Fibroblast of the aortic adventitia (primary cell): ENCODE measurements at regions not wholly inside any gene's neighbourhood (a gene's known extent, or its start where the extent isn't known, plus 50 kb on each side); places are given as distances from the start of the nearest gene placed in this dataset.
A peak's percentile ranks its signal among the peaks of the same experiment; 100 is the strongest.
"Not testable (repeated sequence)": the region's sequence is repeated elsewhere in the genome, so short reads cannot be mapped to it uniquely, and the experiment has no call there.

ENCODE experiments used
- DNase-seq: peaks from one replicate; pipeline ENCODE4 v3.0.0-alpha.2; 2010; ENCODE audit warnings: low read depth
- H3K4me3 ChIP-seq: 2 replicates; pipeline ENCODE4 v1.5.1; 2011; ENCODE audit warnings: low read depth, mild to moderate bottlenecking, control low read depth, low read length, moderate library complexity
- CTCF ChIP-seq: IDR thresholded peaks from 2 replicates; pipeline ENCODE4 v1.5.1; 2011; ENCODE audit warnings: mild to moderate bottlenecking, low read length, control low read depth, inconsistent platforms; ENCODE audit not compliant: insufficient read depth

- no peak overlapping the region for H3K4me3 ChIP-seq
- DNase-seq = no peak
- no peak for TF ChIP-seq CTCF
These were observed 170.4 kb upstream of the ATP10A start for GRCh38 chr15:26033493-26033892.

- no peak for DNase-seq
- TF ChIP-seq CTCF = no peak
- H3K4me3 ChIP-seq = no peak overlapping the region
These were observed 169.2 kb upstream of the ATP10A start for GRCh38 chr15:26032162-26032846.

- H3K4me3 ChIP-seq, DNase-seq: not testable (repeated sequence)
These were observed 166.5 kb upstream of the ATP10A start for GRCh38 chr15:26029586-26029985.

GRCh38 chr15:26029146-26029545 is 166.0 kb upstream of the ATP10A start:
- no peak overlapping the region for H3K4me3 ChIP-seq
- TF ChIP-seq CTCF = no peak
- no peak for DNase-seq

- H3K4me3 ChIP-seq = no peak overlapping the region
- DNase-seq = peak; percentile 9
- no peak for TF ChIP-seq CTCF
These were observed 165.1 kb upstream of the ATP10A start for GRCh38 chr15:26028086-26028740.

GRCh38 chr15:26026671-26027070 is 163.5 kb upstream of the ATP10A start:
- DNase-seq, H3K4me3 ChIP-seq: not testable (repeated sequence)

- DNase-seq = no peak
- no peak for TF ChIP-seq CTCF
- no peak overlapping the region for H3K4me3 ChIP-seq
These were observed 161.1 kb upstream of the ATP10A start for GRCh38 chr15:26024241-26024640.

- TF ChIP-seq CTCF = no peak
- H3K4me3 ChIP-seq = no peak overlapping the region
- DNase-seq = no peak
These were observed 160.6 kb upstream of the ATP10A start for GRCh38 chr15:26023691-26024090.
